ENCODE measurements at regions not wholly inside any gene's neighbourhood (a gene's known extent, or its start where the extent isn't known, plus 50 kb on each side); places are given as distances from the start of the nearest gene placed in this dataset.

GRCh38 chr1:201771466-201771865 lies 57.5 kb upstream of the IPO9 start:
- Histone ChIP-seq H3K4me3 (no peak overlapping the region), H3K9me3 (peaks cover 0 to 21% (median 6%) of the 10 kb centered on the region in 12 donors), H3K27me3 (no peaks in the 10 kb centered on the region), H3K27ac (peak overlapping the region in 5 of 12 donors; percentile 6 to 74 (median 72)), H3K4me1 (peaks cover 0 to 89% (median 70%) of the 10 kb centered on the region in 12 donors), H3K36me3 (peaks cover 0 to 9% (median 0%) of the 10 kb centered on the region in 9 donors)
- DNase-seq (no peak), ATAC-seq (peak in 2 of 4 donors; percentile 28 to 52)
- TF ChIP-seq POLR2A (IDR thresholded peaks at IDR 0.05) = no peak
- TF ChIP-seq, protein P1, sequence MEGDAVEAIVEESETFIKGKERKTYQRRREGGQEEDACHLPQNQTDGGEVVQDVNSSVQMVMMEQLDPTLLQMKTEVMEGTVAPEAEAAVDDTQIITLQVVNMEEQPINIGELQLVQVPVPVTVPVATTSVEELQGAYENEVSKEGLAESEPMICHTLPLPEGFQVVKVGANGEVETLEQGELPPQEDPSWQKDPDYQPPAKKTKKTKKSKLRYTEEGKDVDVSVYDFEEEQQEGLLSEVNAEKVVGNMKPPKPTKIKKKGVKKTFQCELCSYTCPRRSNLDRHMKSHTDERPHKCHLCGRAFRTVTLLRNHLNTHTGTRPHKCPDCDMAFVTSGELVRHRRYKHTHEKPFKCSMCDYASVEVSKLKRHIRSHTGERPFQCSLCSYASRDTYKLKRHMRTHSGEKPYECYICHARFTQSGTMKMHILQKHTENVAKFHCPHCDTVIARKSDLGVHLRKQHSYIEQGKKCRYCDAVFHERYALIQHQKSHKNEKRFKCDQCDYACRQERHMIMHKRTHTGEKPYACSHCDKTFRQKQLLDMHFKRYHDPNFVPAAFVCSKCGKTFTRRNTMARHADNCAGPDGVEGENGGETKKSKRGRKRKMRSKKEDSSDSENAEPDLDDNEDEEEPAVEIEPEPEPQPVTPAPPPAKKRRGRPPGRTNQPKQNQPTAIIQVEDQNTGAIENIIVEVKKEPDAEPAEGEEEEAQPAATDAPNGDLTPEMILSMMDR (IDR thresholded peaks at IDR 0.05) = no peak
- intact Hi-C loops (cut with DNase I) = no loop called here
- WGBS, 4 donors = 67 to 79% (median 72%) methylated on average over 2 of the region's 2 CpGs

DNA sequence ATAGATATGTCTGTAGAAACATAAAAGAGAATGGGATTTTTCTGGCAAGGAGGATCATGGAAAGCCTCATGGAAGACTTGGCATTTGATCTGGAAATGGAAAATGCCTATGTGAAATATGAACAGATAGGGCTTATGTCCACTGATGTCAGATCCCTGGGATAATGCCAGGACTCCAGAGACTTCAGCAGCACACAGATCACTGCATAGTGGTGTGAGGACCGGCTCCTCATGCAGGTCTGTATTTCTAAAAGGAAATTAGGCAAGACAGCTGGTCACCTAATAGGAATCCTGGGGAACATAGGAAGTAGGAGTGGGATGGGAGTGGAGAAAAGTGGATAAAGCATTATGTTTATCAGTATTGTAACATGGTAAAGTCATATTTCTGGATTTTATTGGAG lies 56.8 kb upstream of the IPO9 start:
- peaks cover 3 to 91% (median 71%) of the 10 kb centered on the region in 12 donors for H3K4me1 ChIP-seq
- no peak for DNase-seq
- H3K27ac ChIP-seq = peak overlapping the region in 7 of 12 donors; percentile 6 to 74 (median 29)
- no peaks in the 10 kb centered on the region for H3K27me3 ChIP-seq
- peaks cover 0 to 21% (median 6%) of the 10 kb centered on the region in 12 donors for H3K9me3 ChIP-seq
- WGBS, 4 donors = 32 to 44% (median 39%) methylated on average over 1 of the region's 1 CpG
- H3K4me3 ChIP-seq = no peak overlapping the region
- TF ChIP-seq, protein P1 (IDR thresholded peaks at IDR 0.05) = no peak
- TF ChIP-seq POLR2A (IDR thresholded peaks at IDR 0.05) = no peak
- peak in 1 of 4 donors; percentile 30 for ATAC-seq
- peaks cover 0 to 9% (median 0%) of the 10 kb centered on the region in 9 donors for H3K36me3 ChIP-seq
- intact Hi-C loops (cut with DNase I) = no loop called here

GRCh38 chr1:201773764-201774163 lies 55.2 kb upstream of the IPO9 start:
- no peak for ATAC-seq
- H3K36me3 ChIP-seq = peaks cover 0 to 9% (median 0%) of the 10 kb centered on the region in 9 donors
- H3K27me3 ChIP-seq = no peaks in the 10 kb centered on the region
- H3K4me1 ChIP-seq = peaks cover 9 to 92% (median 76%) of the 10 kb centered on the region in 12 donors
- TF ChIP-seq, protein P1 (IDR thresholded peaks at IDR 0.05) = no peak
- TF ChIP-seq POLR2A (IDR thresholded peaks at IDR 0.05) = no peak
- 34 to 50% (median 40%) methylated on average over 4 of the region's 4 CpGs for WGBS, 4 donors
- no peak overlapping the region for H3K4me3 ChIP-seq
- peaks cover 0 to 21% (median 6%) of the 10 kb centered on the region in 12 donors for H3K9me3 ChIP-seq
- intact Hi-C loops (cut with DNase I) = no loop called here
- DNase-seq = no peak
- peak overlapping the region in 11 of 12 donors; percentile 27 to 74 (median 48) for H3K27ac ChIP-seq

GRCh38 chr1:201774224-201774982 lies 54.6 kb upstream of the IPO9 start:
- peak overlapping the region in 11 of 12 donors; percentile 27 to 74 (median 48) for H3K27ac ChIP-seq
- WGBS, 4 donors = 60 to 75% (median 66%) methylated on average over 4 of the region's 4 CpGs
- DNase-seq = no peak
- no peaks in the 10 kb centered on the region for H3K27me3 ChIP-seq
- no peak overlapping the region for H3K4me3 ChIP-seq
- TF ChIP-seq, protein P1 (IDR thresholded peaks at IDR 0.05) = no peak
- no peak for TF ChIP-seq POLR2A (IDR thresholded peaks at IDR 0.05)
- peaks cover 0 to 9% (median 0%) of the 10 kb centered on the region in 9 donors for H3K36me3 ChIP-seq
- ATAC-seq = no peak
- H3K9me3 ChIP-seq = peaks cover 0 to 21% (median 6%) of the 10 kb centered on the region in 12 donors
- intact Hi-C loops (cut with DNase I) = no loop called here
- peaks cover 9 to 92% (median 75%) of the 10 kb centered on the region in 12 donors for H3K4me1 ChIP-seq
